Calu3 (cell line): ENCODE measurements at regions not wholly inside any gene's neighbourhood (a gene's known extent, or its start where the extent isn't known, plus 50 kb on each side); places are given as distances from the start of the nearest gene placed in this dataset.
"Not testable (repeated sequence)": the region's sequence is repeated elsewhere in the genome, so short reads cannot be mapped to it uniquely, and the experiment has no call there.

ENCODE experiments used
- BruUV-seq: library from RNA; stranded (reverse); fragments of 400-500 nt; replicated peaks from 2 replicates; lab custom pipeline; 2021; lab: Mats Ljungman, UMichigan
- CTCF ChIA-PET: fragments of 300-600 bp; sonication (Branson Sonifier 250); formaldehyde crosslinking; loops from one replicate; lab custom pipeline; 2022; ENCODE audit warnings: antibody characterized with exemption; lab: Charles Lee
- DNase-seq: peaks from one replicate; pipeline ENCODE4 v3.0.0; 2022
- H3K27ac Mint-ChIP-seq: one replicate; pipeline ENCODE4 v1.8.0; 2022; ENCODE audit warnings: mixed read lengths; ENCODE audit not compliant: unreplicated experiment
- H3K27me3 Mint-ChIP-seq: one replicate; pipeline ENCODE4 v1.8.0; 2022; ENCODE audit warnings: mixed read lengths; ENCODE audit not compliant: unreplicated experiment
- H3K36me3 Mint-ChIP-seq: one replicate; pipeline ENCODE4 v1.8.0; 2022; ENCODE audit warnings: mild to moderate bottlenecking, moderate library complexity, mixed read lengths; ENCODE audit not compliant: insufficient read depth, unreplicated experiment
- H3K4me1 Mint-ChIP-seq: one replicate; pipeline ENCODE4 v1.8.0; 2022; ENCODE audit warnings: mild to moderate bottlenecking, low read depth, mixed read lengths; ENCODE audit not compliant: unreplicated experiment
- H3K4me3 Mint-ChIP-seq: one replicate; pipeline ENCODE4 v1.8.0; 2022; ENCODE audit warnings: mild to moderate bottlenecking, low read depth, moderate library complexity, mixed read lengths; ENCODE audit not compliant: unreplicated experiment
- H3K9me3 Mint-ChIP-seq: one replicate; pipeline ENCODE4 v1.8.0; 2022; ENCODE audit warnings: low read depth, mixed read lengths; ENCODE audit not compliant: unreplicated experiment
- CTCF ChIP-seq: fragments of 200-600 bp; IDR thresholded peaks from one replicate; pipeline ENCODE4 v1.8.0; 2022; ENCODE audit warnings: antibody characterized with exemption; ENCODE audit not compliant: unreplicated experiment
- intact Hi-C: fragments of 100-400 bp; cut with micrococcal nuclease; formaldehyde crosslinking; loops from one replicate; pipeline ENCODE4 v1.10.0; 2022; ENCODE audit not compliant: unreplicated experiment

- CTCF ChIA-PET: no interaction called here
- BruUV-seq: no TSS peak
- no peak for TF ChIP-seq CTCF
- Mint-ChIP-seq H3K9me3 (no peaks in the 10 kb centered on the region), H3K27me3 (no peaks in the 10 kb centered on the region), H3K4me3 (no peak overlapping the region), H3K27ac (no peak overlapping the region), H3K4me1 (no peaks in the 10 kb centered on the region), H3K36me3 (no peaks in the 10 kb centered on the region)
- no peak for DNase-seq
- intact Hi-C loops: no loop called here
Measured at GRCh38 chr3:90145094-90145860, 1037.9 kb downstream of the EPHA3 start.

- intact Hi-C loops: loop anchor here (5.0 kb wide), 4 partner anchors 43 to 1978 kb away; no protein-coding TSS in a partner anchor
- Mint-ChIP-seq H3K4me3 (no peak overlapping the region), H3K4me1 (no peaks in the 10 kb centered on the region), H3K9me3 (peaks cover 3% of the 10 kb centered on the region), H3K27me3 (no peaks in the 10 kb centered on the region), H3K27ac (no peak overlapping the region), H3K36me3 (no peaks in the 10 kb centered on the region)
- TF ChIP-seq CTCF: no peak
- BruUV-seq: no TSS peak
- CTCF ChIA-PET: no interaction called here
- no peak for DNase-seq
Measured at GRCh38 chr3:90180096-90180495, 1072.7 kb downstream of the EPHA3 start.

- no peak for DNase-seq
- TF ChIP-seq CTCF: no peak
- Mint-ChIP-seq H3K9me3 (peaks cover 3% of the 10 kb centered on the region), H3K36me3 (no peaks in the 10 kb centered on the region), H3K27me3 (no peaks in the 10 kb centered on the region), H3K4me1 (no peaks in the 10 kb centered on the region), H3K27ac (no peak overlapping the region), H3K4me3 (no peak overlapping the region)
- CTCF ChIA-PET: no interaction called here
- intact Hi-C loops: loop anchor here (5.0 kb wide), 4 partner anchors 43 to 1978 kb away; no protein-coding TSS in a partner anchor
- BruUV-seq: no TSS peak
Measured at GRCh38 chr3:90180543-90180942, 1073.1 kb downstream of the EPHA3 start.

GRCh38 chr3:90182291-90182976 lies 1075.0 kb downstream of the EPHA3 start:
- BruUV-seq, H3K27me3 Mint-ChIP-seq, H3K27ac Mint-ChIP-seq, H3K9me3 Mint-ChIP-seq, H3K36me3 Mint-ChIP-seq, H3K4me1 Mint-ChIP-seq: not testable (repeated sequence)
- DNase-seq: peak; percentile 20
- peak; percentile 41 for TF ChIP-seq CTCF
- CTCF ChIA-PET: interaction anchor here (1.2 kb wide), 1 partner anchor 91 kb away, joined by 4 read pairs; no protein-coding TSS in a partner anchor
- H3K4me3 Mint-ChIP-seq: peak overlapping the region; percentile 51
- intact Hi-C loops: loop anchor here (5.0 kb wide), 4 partner anchors 45 to 1980 kb away; no protein-coding TSS in a partner anchor
